ENCODE measurements at regions not wholly inside any gene's neighbourhood (a gene's known extent, or its start where the extent isn't known, plus 50 kb on each side); places are given as distances from the start of the nearest gene placed in this dataset.
A peak's percentile ranks its signal among the peaks of the same experiment; 100 is the strongest.

DNA sequence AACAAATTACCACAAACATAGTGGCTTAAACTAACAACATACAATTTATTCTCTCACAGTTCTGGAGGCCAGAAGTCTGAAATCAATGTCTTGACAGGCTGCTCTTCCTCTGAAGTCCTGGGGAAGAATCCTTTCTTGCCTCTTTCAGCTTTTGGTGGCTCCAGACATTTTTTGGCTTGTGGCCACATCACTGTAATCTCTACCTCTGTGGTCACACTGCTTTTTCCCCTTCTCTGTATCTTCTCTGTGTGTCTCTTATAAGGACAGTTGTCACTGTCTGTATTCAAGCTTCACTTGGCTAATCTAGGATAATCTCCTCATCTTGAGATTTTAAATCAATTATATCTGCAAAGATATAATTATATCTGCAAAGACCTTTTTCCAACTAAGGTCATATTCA, 80.3 kb upstream of the ABHD2 start:
- Mint-ChIP-seq H3K9me3 (ENCODE audit: unreplicated experiment) (no peaks in the 10 kb centered on the region), H3K27ac (ENCODE audit: unreplicated experiment) (no peak overlapping the region), H3K36me3 (ENCODE audit: low read depth, unreplicated experiment) (no peaks in the 10 kb centered on the region), H3K4me3 (ENCODE audit: unreplicated experiment) (no peak overlapping the region), H3K27me3 (ENCODE audit: unreplicated experiment) (no peaks in the 10 kb centered on the region), H3K4me1 (ENCODE audit: unreplicated experiment) (no peaks in the 10 kb centered on the region)
- DNase-seq (ENCODE audit: low spot score) = no peak
- TF ChIP-seq, protein P1, sequence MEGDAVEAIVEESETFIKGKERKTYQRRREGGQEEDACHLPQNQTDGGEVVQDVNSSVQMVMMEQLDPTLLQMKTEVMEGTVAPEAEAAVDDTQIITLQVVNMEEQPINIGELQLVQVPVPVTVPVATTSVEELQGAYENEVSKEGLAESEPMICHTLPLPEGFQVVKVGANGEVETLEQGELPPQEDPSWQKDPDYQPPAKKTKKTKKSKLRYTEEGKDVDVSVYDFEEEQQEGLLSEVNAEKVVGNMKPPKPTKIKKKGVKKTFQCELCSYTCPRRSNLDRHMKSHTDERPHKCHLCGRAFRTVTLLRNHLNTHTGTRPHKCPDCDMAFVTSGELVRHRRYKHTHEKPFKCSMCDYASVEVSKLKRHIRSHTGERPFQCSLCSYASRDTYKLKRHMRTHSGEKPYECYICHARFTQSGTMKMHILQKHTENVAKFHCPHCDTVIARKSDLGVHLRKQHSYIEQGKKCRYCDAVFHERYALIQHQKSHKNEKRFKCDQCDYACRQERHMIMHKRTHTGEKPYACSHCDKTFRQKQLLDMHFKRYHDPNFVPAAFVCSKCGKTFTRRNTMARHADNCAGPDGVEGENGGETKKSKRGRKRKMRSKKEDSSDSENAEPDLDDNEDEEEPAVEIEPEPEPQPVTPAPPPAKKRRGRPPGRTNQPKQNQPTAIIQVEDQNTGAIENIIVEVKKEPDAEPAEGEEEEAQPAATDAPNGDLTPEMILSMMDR (IDR thresholded peaks at IDR 0.05; ENCODE audit: unreplicated experiment) = no peak

DNA sequence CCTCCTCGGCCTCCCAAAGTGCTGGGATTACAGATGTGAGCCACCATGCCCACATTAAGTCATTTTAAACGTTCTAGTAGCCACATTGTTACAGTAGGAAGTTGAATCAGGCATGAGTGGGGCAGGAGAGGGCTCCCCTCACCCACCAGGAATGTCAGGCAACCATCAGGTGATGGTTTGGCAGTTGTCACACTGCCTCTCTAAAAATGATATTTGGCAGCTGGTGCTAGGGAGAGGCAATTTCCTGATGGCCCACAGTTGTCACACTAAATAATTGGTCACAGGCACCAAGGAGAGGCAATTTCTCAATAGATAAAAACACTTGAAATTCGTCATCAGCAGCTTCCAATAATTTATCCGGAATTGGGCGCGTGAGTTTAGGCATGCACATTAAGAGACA, 79.2 kb upstream of the ABHD2 start:
- no peaks in the 10 kb centered on the region for H3K27me3 Mint-ChIP-seq (ENCODE audit: unreplicated experiment)
- no peaks in the 10 kb centered on the region for H3K4me1 Mint-ChIP-seq (ENCODE audit: unreplicated experiment)
- no peak for DNase-seq (ENCODE audit: low spot score)
- H3K4me3 Mint-ChIP-seq (ENCODE audit: unreplicated experiment) = no peak overlapping the region
- no peaks in the 10 kb centered on the region for H3K9me3 Mint-ChIP-seq (ENCODE audit: unreplicated experiment)
- no peak overlapping the region for H3K27ac Mint-ChIP-seq (ENCODE audit: unreplicated experiment)
- TF ChIP-seq, protein P1 (IDR thresholded peaks at IDR 0.05; ENCODE audit: unreplicated experiment) = no peak
- no peaks in the 10 kb centered on the region for H3K36me3 Mint-ChIP-seq (ENCODE audit: low read depth, unreplicated experiment)

DNA sequence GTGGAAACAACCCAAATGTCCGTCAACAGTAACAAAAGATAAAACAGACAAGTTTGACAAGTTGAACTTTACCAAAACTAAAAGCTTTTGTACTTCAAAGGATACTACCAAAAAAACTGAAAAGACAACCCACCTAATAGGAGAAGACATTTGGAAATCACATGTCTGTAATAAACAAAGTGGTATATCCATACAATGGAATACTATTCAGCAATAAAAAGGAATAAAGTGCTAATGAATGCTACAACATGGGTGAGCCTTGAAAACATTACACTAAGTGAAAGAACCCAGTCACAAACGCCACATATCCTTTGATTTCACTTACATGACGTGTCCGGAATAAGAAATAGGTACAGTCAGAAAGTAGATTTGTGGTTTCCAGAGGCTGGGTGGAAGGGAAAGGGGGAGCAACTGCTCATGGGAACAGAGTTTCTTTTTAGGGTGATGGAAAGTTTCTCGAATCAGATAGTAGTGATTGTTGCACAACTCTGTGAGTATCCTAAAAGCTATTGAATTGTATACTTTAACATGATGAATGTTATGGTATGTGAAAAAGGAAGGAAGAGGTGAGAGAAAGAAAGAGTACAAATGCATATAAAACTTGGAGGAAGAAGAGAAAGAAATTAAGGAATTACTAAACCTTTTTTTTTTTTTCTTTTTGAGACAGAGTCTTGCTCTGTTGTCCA, 72.7 kb upstream of the ABHD2 start:
- TF ChIP-seq, protein P1 (IDR thresholded peaks at IDR 0.05; ENCODE audit: unreplicated experiment) = no peak
- H3K27me3 Mint-ChIP-seq (ENCODE audit: unreplicated experiment) = no peaks in the 10 kb centered on the region
- no peak for DNase-seq (ENCODE audit: low spot score)
- no peak overlapping the region for H3K4me3 Mint-ChIP-seq (ENCODE audit: unreplicated experiment)
- no peaks in the 10 kb centered on the region for H3K36me3 Mint-ChIP-seq (ENCODE audit: low read depth, unreplicated experiment)
- H3K9me3 Mint-ChIP-seq (ENCODE audit: unreplicated experiment) = no peaks in the 10 kb centered on the region
- H3K4me1 Mint-ChIP-seq (ENCODE audit: unreplicated experiment) = peaks cover 7% of the 10 kb centered on the region
- H3K27ac Mint-ChIP-seq (ENCODE audit: unreplicated experiment) = no peak overlapping the region

DNA sequence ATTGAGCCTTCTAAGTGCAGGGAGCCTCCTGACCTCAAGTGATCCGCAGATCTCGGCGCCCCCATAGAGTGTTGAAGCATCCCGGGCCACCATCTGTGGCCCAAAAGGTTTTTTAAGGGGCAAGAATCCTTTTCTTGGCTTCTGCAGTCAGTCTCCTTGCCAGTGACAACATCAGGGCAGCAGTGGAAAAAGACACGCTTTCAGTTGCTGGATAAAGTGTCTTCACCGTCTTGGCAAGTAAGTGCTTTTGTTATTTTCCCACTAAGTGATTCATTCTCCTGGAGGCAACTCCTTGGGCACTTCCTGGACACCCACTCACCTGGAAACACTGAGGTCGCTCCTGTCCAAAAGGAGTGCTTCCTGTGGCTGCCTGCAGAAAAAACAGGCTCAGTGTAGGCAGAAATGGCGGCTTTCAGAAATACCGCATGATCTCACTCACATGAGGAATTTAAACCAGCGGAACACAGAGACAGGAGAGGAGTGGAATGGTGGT, 71.7 kb upstream of the ABHD2 start:
- DNase-seq (ENCODE audit: low spot score) = no peak
- no peak overlapping the region for H3K4me3 Mint-ChIP-seq (ENCODE audit: unreplicated experiment)
- peaks cover 7% of the 10 kb centered on the region for H3K4me1 Mint-ChIP-seq (ENCODE audit: unreplicated experiment)
- H3K9me3 Mint-ChIP-seq (ENCODE audit: unreplicated experiment) = no peaks in the 10 kb centered on the region
- H3K36me3 Mint-ChIP-seq (ENCODE audit: low read depth, unreplicated experiment) = no peaks in the 10 kb centered on the region
- no peak overlapping the region for H3K27ac Mint-ChIP-seq (ENCODE audit: unreplicated experiment)
- TF ChIP-seq, protein P1 (IDR thresholded peaks at IDR 0.05; ENCODE audit: unreplicated experiment) = no peak
- no peaks in the 10 kb centered on the region for H3K27me3 Mint-ChIP-seq (ENCODE audit: unreplicated experiment)

DNA sequence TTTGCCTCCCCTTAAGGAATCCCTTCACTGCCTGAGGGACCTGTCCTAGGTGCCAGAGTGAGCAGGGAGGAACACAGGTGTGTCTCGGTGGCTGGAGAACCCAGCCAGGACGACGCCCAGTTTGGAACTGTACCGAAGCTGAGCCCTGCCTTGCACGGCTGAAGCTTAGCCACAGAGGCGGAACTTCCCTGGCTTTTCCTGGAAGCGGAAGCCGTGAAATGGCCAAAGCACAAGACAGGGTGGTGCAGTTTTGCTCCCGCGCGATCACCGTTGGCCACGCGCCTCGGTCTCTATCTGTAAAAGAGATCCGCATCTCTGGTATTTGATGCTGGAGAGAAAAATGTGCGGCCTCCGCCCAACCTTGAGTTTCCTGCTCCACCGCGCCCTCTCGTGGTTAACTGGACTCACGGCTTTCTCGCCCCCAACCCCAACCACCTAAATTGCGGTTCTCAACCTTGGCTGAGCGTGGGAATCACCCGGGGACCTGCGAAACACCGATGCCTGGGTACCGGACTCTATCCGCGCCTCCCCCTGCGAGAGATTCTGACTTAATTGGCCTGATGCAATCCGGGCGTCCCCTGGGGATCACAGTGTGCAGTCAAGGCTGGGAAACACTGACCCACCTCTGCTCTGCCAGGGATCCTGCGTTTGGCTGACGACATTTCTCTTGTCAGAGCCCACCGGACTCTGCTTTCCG, 70.7 kb upstream of the ABHD2 start:
- Mint-ChIP-seq H3K4me3 (ENCODE audit: unreplicated experiment) (peak overlapping the region; percentile 51), H3K27ac (ENCODE audit: unreplicated experiment) (no peak overlapping the region), H3K4me1 (ENCODE audit: unreplicated experiment) (peaks cover 7% of the 10 kb centered on the region), H3K27me3 (ENCODE audit: unreplicated experiment) (no peaks in the 10 kb centered on the region), H3K9me3 (ENCODE audit: unreplicated experiment) (no peaks in the 10 kb centered on the region), H3K36me3 (ENCODE audit: low read depth, unreplicated experiment) (no peaks in the 10 kb centered on the region)
- DNase-seq (ENCODE audit: low spot score) = peak; percentile 84
- TF ChIP-seq, protein P1 (IDR thresholded peaks at IDR 0.05; ENCODE audit: unreplicated experiment) = peak; percentile 88
